ENCODE measurements at regions not wholly inside any gene's neighbourhood (a gene's known extent, or its start where the extent isn't known, plus 50 kb on each side); places are given as distances from the start of the nearest gene placed in this dataset.
A peak's percentile ranks its signal among the peaks of the same experiment; 100 is the strongest.

DNA sequence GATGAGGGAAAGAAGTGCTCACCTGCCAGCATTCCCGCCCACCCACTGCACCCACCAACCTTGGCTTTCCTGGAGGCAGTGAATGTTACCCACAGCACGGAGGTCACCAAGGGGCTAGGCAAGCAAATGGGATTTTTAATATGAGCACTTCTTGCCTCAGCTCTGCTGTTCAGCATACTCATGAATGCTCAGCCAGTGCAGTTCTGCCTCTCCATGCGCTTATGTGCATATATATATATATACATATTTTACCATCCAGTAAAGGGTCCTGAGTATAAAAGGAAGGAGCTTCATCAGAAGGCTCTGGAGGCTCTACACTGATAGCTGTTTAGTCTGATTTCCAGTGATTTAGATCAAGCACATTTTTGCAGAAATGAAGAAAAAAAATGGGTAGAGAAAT is 366.9 kb downstream of the SIPA1L2 start:
- DNase-seq (ENCODE audit: low read depth, low spot score) (no peak), FAIRE-seq (no peak)
- Histone ChIP-seq H3K4me3 (ENCODE audit: control insufficient read depth in 2 of 3, extremely low read depth in 1 of 3, insufficient read depth in 2 of 3, low read depth in 1 of 3, low read length in 3 of 3) (no peak overlapping the region), H3K79me2 (ENCODE audit: control insufficient read depth, insufficient read depth, low read length) (no peaks in the 10 kb centered on the region), H2AFZ (ENCODE audit: control insufficient read depth, low read length) (no peak overlapping the region), H3K9ac (ENCODE audit: control insufficient read depth, extremely low read depth, insufficient read depth, low read length) (no peak overlapping the region), H3K36me3 (ENCODE audit: control insufficient read depth in 2 of 2, extremely low read depth in 1 of 2, insufficient read depth in 2 of 2, low read length in 2 of 2) (no peaks in the 10 kb centered on the region), H3K9me3 (ENCODE audit: control insufficient read depth, low read depth, low read length) (no peaks in the 10 kb centered on the region), H3K4me2 (ENCODE audit: control insufficient read depth, extremely low read depth, insufficient read depth, low read depth, low read length) (no peak overlapping the region), H3K27ac (ENCODE audit: control insufficient read depth, insufficient read depth, low read length) (no peak overlapping the region), H3K9me1 (ENCODE audit: control insufficient read depth, extremely low read depth, insufficient read depth, low read length) (no peaks in the 10 kb centered on the region), H4K20me1 (ENCODE audit: control insufficient read depth, extremely low read depth, insufficient read depth, low read length) (no peaks in the 10 kb centered on the region), H3K4me1 (ENCODE audit: control insufficient read depth, extremely low read depth, insufficient read depth, low read length) (peaks cover 8% of the 10 kb centered on the region), H3K27me3 (ENCODE audit: control insufficient read depth, extremely low read depth, insufficient read depth, low read length) (no peaks in the 10 kb centered on the region)
- dilution Hi-C loops (cut with MboI; ENCODE audit: extremely low pct_ligation_motif_present, low sequenced_read_pairs) = no loop called here
- TF ChIP-seq, protein P1, sequence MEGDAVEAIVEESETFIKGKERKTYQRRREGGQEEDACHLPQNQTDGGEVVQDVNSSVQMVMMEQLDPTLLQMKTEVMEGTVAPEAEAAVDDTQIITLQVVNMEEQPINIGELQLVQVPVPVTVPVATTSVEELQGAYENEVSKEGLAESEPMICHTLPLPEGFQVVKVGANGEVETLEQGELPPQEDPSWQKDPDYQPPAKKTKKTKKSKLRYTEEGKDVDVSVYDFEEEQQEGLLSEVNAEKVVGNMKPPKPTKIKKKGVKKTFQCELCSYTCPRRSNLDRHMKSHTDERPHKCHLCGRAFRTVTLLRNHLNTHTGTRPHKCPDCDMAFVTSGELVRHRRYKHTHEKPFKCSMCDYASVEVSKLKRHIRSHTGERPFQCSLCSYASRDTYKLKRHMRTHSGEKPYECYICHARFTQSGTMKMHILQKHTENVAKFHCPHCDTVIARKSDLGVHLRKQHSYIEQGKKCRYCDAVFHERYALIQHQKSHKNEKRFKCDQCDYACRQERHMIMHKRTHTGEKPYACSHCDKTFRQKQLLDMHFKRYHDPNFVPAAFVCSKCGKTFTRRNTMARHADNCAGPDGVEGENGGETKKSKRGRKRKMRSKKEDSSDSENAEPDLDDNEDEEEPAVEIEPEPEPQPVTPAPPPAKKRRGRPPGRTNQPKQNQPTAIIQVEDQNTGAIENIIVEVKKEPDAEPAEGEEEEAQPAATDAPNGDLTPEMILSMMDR (optimal IDR thresholded peaks at IDR 0.05 in 1 of 3, IDR thresholded peaks at IDR 0.05 in 1 of 3, conservative IDR thresholded peaks at IDR 0.05 in 1 of 3; ENCODE audit: extremely low read depth in 1 of 3, insufficient read depth in 2 of 3, low read length in 3 of 3) = no peak
- no peak for TF ChIP-seq EZH2 (IDR thresholded peaks at IDR 0.05; ENCODE audit: low read length)

DNA sequence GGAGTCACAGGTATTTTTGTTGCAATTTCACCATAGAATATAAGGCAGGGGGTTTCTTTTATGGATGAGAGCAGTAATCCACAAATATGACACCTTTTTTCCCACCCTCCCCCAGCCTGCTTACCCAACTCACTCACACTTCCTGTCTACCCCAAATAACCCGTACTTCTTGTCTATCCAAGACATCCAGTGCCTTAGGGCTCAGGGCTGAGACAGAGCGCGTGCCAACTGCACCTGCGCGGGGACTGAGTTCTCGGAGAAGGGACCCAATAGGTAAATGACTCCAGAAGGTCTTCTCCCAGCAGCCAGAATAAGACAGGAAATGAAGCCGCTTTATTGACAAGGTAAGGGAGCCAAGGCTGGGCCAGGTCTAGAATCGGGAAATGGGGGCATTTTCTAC is 369.1 kb downstream of the SIPA1L2 start:
- Histone ChIP-seq H3K27me3 (ENCODE audit: control insufficient read depth, extremely low read depth, insufficient read depth, low read length) (no peaks in the 10 kb centered on the region), H3K9me3 (ENCODE audit: control insufficient read depth, low read depth, low read length) (no peaks in the 10 kb centered on the region), H3K4me2 (ENCODE audit: control insufficient read depth, extremely low read depth, insufficient read depth, low read depth, low read length) (peak overlapping the region; percentile 46), H3K27ac (ENCODE audit: control insufficient read depth, insufficient read depth, low read length) (no peak overlapping the region), H3K79me2 (ENCODE audit: control insufficient read depth, insufficient read depth, low read length) (no peaks in the 10 kb centered on the region), H3K9me1 (ENCODE audit: control insufficient read depth, extremely low read depth, insufficient read depth, low read length) (no peaks in the 10 kb centered on the region), H3K4me3 (ENCODE audit: control insufficient read depth in 2 of 3, extremely low read depth in 1 of 3, insufficient read depth in 2 of 3, low read depth in 1 of 3, low read length in 3 of 3) (no peak overlapping the region), H3K36me3 (ENCODE audit: control insufficient read depth in 2 of 2, extremely low read depth in 1 of 2, insufficient read depth in 2 of 2, low read length in 2 of 2) (no peaks in the 10 kb centered on the region), H2AFZ (ENCODE audit: control insufficient read depth, low read length) (no peak overlapping the region), H4K20me1 (ENCODE audit: control insufficient read depth, extremely low read depth, insufficient read depth, low read length) (no peaks in the 10 kb centered on the region), H3K4me1 (ENCODE audit: control insufficient read depth, extremely low read depth, insufficient read depth, low read length) (peaks cover 8% of the 10 kb centered on the region), H3K9ac (ENCODE audit: control insufficient read depth, extremely low read depth, insufficient read depth, low read length) (no peak overlapping the region)
- FAIRE-seq = peak; percentile 51
- dilution Hi-C loops (cut with MboI; ENCODE audit: extremely low pct_ligation_motif_present, low sequenced_read_pairs) = no loop called here
- DNase-seq (ENCODE audit: low read depth, low spot score) = no peak
- TF ChIP-seq, protein P1 (optimal IDR thresholded peaks at IDR 0.05 in 1 of 3, IDR thresholded peaks at IDR 0.05 in 1 of 3, conservative IDR thresholded peaks at IDR 0.05 in 1 of 3; ENCODE audit: extremely low read depth in 1 of 3, insufficient read depth in 2 of 3, low read length in 3 of 3) = no peak
- TF ChIP-seq EZH2 (IDR thresholded peaks at IDR 0.05; ENCODE audit: low read length) = no peak

Measured in keratinocyte (primary cell).